AG09319 (cell line): ENCODE measurements at regions not wholly inside any gene's neighbourhood (a gene's known extent, or its start where the extent isn't known, plus 50 kb on each side); places are given as distances from the start of the nearest gene placed in this dataset.

Source experiments
- DNase-seq: peaks from one replicate; pipeline ENCODE4 v3.0.0-alpha.2; 2010; ENCODE audit warnings: low read depth; ENCODE audit errors: extremely low read depth
- TF ChIP-seq, protein P1 (sequence below): IDR thresholded peaks from 2 replicates; pipeline ENCODE4 v1.5.1; 2011; ENCODE audit warnings: low read depth, mild to moderate bottlenecking, inconsistent platforms, low read length, moderate library complexity

DNA sequence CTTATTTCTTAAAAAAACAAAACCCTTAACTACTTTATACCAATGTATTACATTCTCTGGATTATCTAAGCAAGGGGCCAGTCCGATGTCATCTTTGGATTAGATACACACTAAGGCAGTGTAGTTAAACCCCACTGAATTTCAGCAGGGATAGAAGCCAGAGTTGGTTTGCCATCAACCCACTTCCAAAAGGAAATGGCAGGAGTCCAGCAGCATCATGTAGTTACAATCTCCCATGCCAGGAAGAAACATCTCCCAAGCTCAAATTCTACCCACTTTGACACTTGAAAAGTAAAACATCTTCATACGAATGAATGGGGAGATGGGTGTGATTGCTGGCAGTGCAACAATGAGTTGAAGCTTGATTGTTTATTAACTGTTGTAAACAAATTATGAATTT lies 203.5 kb upstream of the PLXNC1 start:
- TF ChIP-seq, protein P1, sequence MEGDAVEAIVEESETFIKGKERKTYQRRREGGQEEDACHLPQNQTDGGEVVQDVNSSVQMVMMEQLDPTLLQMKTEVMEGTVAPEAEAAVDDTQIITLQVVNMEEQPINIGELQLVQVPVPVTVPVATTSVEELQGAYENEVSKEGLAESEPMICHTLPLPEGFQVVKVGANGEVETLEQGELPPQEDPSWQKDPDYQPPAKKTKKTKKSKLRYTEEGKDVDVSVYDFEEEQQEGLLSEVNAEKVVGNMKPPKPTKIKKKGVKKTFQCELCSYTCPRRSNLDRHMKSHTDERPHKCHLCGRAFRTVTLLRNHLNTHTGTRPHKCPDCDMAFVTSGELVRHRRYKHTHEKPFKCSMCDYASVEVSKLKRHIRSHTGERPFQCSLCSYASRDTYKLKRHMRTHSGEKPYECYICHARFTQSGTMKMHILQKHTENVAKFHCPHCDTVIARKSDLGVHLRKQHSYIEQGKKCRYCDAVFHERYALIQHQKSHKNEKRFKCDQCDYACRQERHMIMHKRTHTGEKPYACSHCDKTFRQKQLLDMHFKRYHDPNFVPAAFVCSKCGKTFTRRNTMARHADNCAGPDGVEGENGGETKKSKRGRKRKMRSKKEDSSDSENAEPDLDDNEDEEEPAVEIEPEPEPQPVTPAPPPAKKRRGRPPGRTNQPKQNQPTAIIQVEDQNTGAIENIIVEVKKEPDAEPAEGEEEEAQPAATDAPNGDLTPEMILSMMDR = no peak
- DNase-seq = no peak

DNA sequence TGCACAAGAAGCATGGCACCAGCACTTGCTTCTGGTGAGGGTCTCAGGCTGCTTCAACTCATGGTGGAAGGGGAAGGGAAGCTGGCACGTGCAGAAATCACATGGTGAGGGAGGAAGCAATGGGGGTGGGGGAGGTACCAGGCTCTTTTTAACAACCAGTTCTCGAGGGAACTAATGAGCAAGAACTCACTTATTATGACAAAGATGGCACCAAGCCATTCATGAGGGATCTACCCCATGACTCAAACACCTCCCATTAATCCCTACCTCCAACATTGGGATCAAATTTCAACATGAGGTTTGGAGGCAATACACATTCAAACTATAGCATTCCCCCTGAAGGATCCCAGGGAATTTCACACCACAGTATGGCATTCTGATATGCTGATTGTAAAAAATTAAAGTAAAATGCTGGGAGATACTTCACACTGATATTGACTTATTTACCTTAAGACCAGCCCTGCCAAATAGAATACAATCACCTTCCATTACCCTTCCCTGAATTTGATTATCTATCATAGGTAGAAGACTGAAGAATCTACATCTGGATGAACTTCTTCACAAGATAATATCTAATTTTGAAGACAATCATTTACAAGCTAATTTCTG lies 201.7 kb upstream of the PLXNC1 start:
- no peak for DNase-seq
- TF ChIP-seq, protein P1 = no peak

DNA sequence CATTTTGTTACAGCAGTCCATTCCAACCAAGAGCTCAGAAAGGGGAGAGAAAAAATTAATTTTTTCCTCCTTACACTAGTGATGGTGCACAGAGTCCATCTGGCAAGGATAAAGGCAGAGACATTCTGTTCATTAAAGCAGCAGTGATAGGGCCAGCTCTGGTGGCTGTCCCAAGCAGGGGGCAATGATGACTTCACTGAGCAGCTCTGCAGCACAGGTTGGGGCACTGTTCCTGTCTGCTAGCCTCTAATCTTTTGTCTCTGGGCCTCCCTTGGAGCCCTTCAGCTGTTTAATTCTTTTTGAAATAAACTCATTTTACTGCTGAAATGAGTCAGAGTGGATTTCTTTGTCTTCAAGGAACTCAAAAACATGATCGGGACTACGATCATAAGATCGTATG lies 200.9 kb upstream of the PLXNC1 start:
- TF ChIP-seq, protein P1 = no peak
- no peak for DNase-seq

DNA sequence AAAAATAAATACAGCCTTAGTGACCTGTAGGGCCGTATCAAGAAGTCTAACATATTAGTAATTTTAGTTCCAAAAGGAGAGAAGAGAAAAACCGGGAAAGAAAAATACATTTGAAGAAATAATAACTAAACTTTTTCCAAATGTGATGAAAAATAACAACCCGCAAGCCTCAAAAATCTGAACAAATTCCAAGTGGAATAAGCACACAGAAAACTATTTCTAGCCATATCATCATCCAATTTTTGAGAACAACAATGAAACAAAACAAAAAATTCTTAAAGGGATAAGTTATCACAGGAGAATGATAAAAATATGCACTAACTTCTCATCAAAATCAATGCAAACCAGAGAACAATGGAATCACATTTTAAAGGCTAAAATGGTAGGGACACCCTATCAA lies 198.1 kb upstream of the PLXNC1 start:
- no peak for DNase-seq
- TF ChIP-seq, protein P1 = no peak

DNA sequence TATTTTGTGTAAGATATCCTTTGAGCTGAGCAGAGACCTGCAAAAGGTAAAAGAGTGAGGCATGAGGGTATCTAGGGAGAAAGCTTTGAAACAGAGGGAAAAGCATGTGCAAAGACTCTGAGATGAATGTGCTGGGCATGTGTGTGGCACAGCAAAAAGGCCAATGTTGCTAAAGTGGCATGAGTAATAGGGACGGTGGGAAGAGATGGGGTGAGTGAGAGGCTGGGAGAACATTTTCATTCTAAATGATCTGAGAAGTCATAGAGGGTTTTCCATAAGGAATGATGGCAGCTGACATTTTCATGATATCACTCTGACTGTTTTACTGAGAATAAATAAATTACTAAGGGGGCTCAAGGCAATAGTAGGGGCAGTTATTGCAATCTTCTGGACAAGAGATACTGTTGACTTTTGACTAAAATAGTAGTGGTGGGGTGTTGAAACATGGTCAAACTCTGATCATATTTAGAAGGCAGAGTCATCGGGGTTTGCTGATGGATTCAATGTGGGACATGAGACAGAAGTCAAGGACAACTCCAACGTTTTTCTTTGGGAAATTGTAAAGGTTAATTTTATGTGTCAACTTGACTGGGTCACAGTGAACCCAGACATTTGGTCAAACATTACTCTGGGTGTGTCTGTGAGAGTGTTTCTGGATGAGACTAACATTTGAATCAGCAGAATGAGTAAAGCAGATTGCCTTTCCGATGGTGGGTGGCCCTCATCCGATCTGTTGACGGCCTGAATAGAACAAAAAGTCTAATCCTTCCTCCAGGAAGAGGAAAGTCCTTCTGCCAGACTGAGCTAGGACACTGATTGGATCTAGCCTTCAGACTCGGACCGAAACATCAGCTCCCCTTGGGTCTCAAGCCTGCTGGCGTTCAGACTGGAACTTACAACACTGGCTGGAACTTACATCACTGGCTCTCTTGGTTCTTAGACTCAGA lies 193.9 kb upstream of the PLXNC1 start:
- TF ChIP-seq, protein P1 = no peak
- DNase-seq = peak; percentile 32

DNA sequence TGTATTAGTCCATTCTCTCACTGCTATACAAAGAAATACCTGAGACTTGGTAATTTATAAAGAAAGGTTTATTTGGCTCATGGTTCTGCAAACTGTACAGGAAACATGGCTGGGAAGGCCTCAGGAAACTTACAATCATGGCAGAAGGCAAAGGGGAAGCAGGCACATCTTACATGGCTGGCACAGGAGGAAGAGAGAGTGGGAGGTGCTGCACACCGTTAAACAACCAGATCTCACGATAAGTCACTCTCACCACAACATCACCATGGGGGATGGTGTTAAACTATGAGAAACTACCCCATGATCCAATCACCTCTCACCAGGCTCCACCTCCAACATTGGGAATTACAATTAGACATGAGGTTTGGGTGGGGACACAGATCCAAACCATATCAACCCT lies 191.8 kb upstream of the PLXNC1 start:
- no peak for DNase-seq
- TF ChIP-seq, protein P1 = no peak

DNA sequence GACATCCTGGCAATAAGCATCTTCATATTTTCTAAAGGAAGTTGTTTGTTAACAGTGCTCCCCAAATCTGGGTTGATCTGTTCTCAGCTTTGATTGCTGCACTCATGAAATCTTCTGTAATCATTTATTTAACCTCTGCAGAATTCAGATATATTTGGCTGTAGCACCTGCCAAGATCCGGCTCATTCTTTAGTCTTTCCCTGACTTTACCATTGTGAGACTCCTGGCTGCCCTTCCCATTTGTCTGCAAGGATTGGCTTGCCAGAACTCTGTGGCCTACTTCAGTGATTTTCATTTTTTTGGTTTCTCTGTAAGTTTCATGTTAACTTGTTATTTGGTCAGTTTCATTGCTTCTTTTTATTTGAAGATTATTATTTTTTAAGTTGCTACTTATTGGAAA lies 191.2 kb upstream of the PLXNC1 start:
- DNase-seq = no peak
- TF ChIP-seq, protein P1 = no peak
